ENCODE measurements at regions not wholly inside any gene's neighbourhood (a gene's known extent, or its start where the extent isn't known, plus 50 kb on each side); places are given as distances from the start of the nearest gene placed in this dataset.

GRCh38 chr3:69585472-69585871 lies 153.8 kb upstream of the MITF start:
- POLR2A ChIA-PET, result no interaction called here

GRCh38 chr3:69582044-69582443 lies 157.2 kb upstream of the MITF start:
- no peak overlapping the region for H3K4me2 ChIP-seq (ENCODE audit: insufficient read depth, low read length)
- CTCF ChIA-PET (ENCODE audit: low intra/inter-chr PET ratio), result no interaction called here
- H3K4me1 ChIP-seq (replicated peaks in 1 of 2; ENCODE audit: control insufficient read depth in 2 of 2, insufficient read depth in 2 of 2, low read length in 2 of 2), result no peaks in the 10 kb centered on the region
- no peak overlapping the region for H3K9ac ChIP-seq (ENCODE audit: insufficient read depth in 1 of 2, low read depth in 2 of 2, low read length in 2 of 2)
- POLR2A ChIA-PET, result no interaction called here
- no peaks in the 10 kb centered on the region for H3K36me3 ChIP-seq (ENCODE audit: control insufficient read depth, insufficient read depth, low read length)
- H3K4me3 ChIP-seq, result no peak overlapping the region
- H3K27me3 ChIP-seq (ENCODE audit: control insufficient read depth in 2 of 2, insufficient read depth in 2 of 2, low read length in 2 of 2), result no peaks in the 10 kb centered on the region
- FAIRE-seq, result no peak
- no peaks in the 10 kb centered on the region for H3K9me1 ChIP-seq (ENCODE audit: control insufficient read depth, insufficient read depth, low read length)
- no peaks in the 10 kb centered on the region for H3K9me3 ChIP-seq (replicated peaks; ENCODE audit: control insufficient read depth, insufficient read depth, low read depth, low read length)
- intact Hi-C loops (cut with micrococcal nuclease) (no loop called here), in situ Hi-C loops (cut with MboI) (no loop called here)
- 0% methylated on average over 4 of the region's 4 CpGs for WGBS (ENCODE audit: insufficient coverage, low coverage, missing lambda C conversion rate)
- no peak overlapping the region for H3K27ac ChIP-seq (ENCODE audit: extremely low read depth, low read depth, low read length)
- no TSS peak for BruUV-seq (replicated peaks)
- H2AFZ ChIP-seq (ENCODE audit: low read depth, low read length), result no peak overlapping the region
- no peaks in the 10 kb centered on the region for H3K79me2 ChIP-seq (ENCODE audit: control insufficient read depth, insufficient read depth, low read length)
- no peaks in the 10 kb centered on the region for H4K20me1 ChIP-seq (replicated peaks; ENCODE audit: control insufficient read depth, insufficient read depth, low read length)
- DNase-seq (ENCODE audit: extremely low read depth in 1 of 4, low spot score in 3 of 4), result no peak
- ATAC-seq, result no peak
- no peak for TF ChIP-seq MLX (CRISPR knock-in tag; conservative IDR thresholded peaks at IDR 0.05)
- TF ChIP-seq HDGF (IDR thresholded peaks at IDR 0.05), result no peak
- no peak for TF ChIP-seq STAT5B (CRISPR knock-in tag; IDR thresholded peaks at IDR 0.05)
- no peak for TF ChIP-seq DPF2 (IDR thresholded peaks at IDR 0.05)
- TF ChIP-seq CBX5 (IDR thresholded peaks at IDR 0.05; ENCODE audit: borderline replicate concordance, low read depth), result no peak
- TF ChIP-seq PML (IDR thresholded peaks at IDR 0.05; ENCODE audit: low read length), result no peak
- no peak for TF ChIP-seq NELFE (IDR thresholded peaks at IDR 0.05; ENCODE audit: insufficient read depth, insufficient read length)
- TF ChIP-seq HLTF (IDR thresholded peaks at IDR 0.05), result no peak
- no peak for TF ChIP-seq BRD9 (IDR thresholded peaks at IDR 0.05; ENCODE audit: low read depth, partially characterized antibody)

More at GRCh38 chr3:69585472-69585871, 153.8 kb upstream of the MITF start:
- FAIRE-seq, result no peak
- Histone ChIP-seq H3K9me3 (replicated peaks; ENCODE audit: control insufficient read depth, insufficient read depth, low read depth, low read length) (no peaks in the 10 kb centered on the region), H3K9me1 (ENCODE audit: control insufficient read depth, insufficient read depth, low read length) (no peaks in the 10 kb centered on the region), H3K27ac (ENCODE audit: extremely low read depth, low read depth, low read length) (no peak overlapping the region), H3K4me2 (ENCODE audit: insufficient read depth, low read length) (no peak overlapping the region), H3K79me2 (ENCODE audit: control insufficient read depth, insufficient read depth, low read length) (no peaks in the 10 kb centered on the region), H3K36me3 (ENCODE audit: control insufficient read depth, insufficient read depth, low read length) (no peaks in the 10 kb centered on the region), H3K9ac (ENCODE audit: insufficient read depth in 1 of 2, low read depth in 2 of 2, low read length in 2 of 2) (no peak overlapping the region), H2AFZ (ENCODE audit: low read depth, low read length) (no peak overlapping the region), H3K4me1 (replicated peaks in 1 of 2; ENCODE audit: control insufficient read depth in 2 of 2, insufficient read depth in 2 of 2, low read length in 2 of 2) (no peaks in the 10 kb centered on the region), H3K27me3 (ENCODE audit: control insufficient read depth in 2 of 2, insufficient read depth in 2 of 2, low read length in 2 of 2) (no peaks in the 10 kb centered on the region), H4K20me1 (replicated peaks; ENCODE audit: control insufficient read depth, insufficient read depth, low read length) (no peaks in the 10 kb centered on the region), H3K4me3 (no peak overlapping the region)
- DNase-seq (ENCODE audit: extremely low read depth in 1 of 4, low spot score in 3 of 4), result no peak
- CTCF ChIA-PET (ENCODE audit: low intra/inter-chr PET ratio), result interaction anchor here (0.6 kb wide), 1 partner anchor 15 kb away, joined by 3 read pairs; no protein-coding TSS in a partner anchor
- no TSS peak for BruUV-seq (replicated peaks)
- TF ChIP-seq HNRNPLL (IDR thresholded peaks at IDR 0.05; ENCODE audit: low read depth, low read length, poor library complexity, severe bottlenecking), result no peak
- 0 out of 2 replicates have a peak, but pooled peaks have one; percentile 7 for TF ChIP-seq CEBPB (tag; IDR thresholded peaks at IDR 0.05)
- TF ChIP-seq FOXK1 (CRISPR knock-in tag; IDR thresholded peaks at IDR 0.05; ENCODE audit: borderline replicate concordance), result no peak
- no peak for TF ChIP-seq CREB3 (tag; conservative IDR thresholded peaks at IDR 0.05; ENCODE audit: low read depth)
- no peak for TF ChIP-seq CEBPG (CRISPR knock-in tag; IDR thresholded peaks at IDR 0.05)
- TF ChIP-seq CEBPG (tag; conservative IDR thresholded peaks at IDR 0.05 in 1 of 2, IDR thresholded peaks at IDR 0.05 in 1 of 2), result peak in 1 of 2 experiments; percentile 28; a peak in 1 of 4 replicates
- WGBS (ENCODE audit: insufficient coverage, low coverage, missing lambda C conversion rate), result 0% methylated on average over 1 of the region's 1 CpG
- intact Hi-C loops (cut with micrococcal nuclease), result no loop called here
- ATAC-seq, result no peak
- in situ Hi-C loops (cut with MboI), result no loop called here
